Spinal cord (tissue), 9 donors: ENCODE measurements at regions not wholly inside any gene's neighbourhood (a gene's known extent, or its start where the extent isn't known, plus 50 kb on each side); places are given as distances from the start of the nearest gene placed in this dataset.
"Not testable (repeated sequence)": the region's sequence is repeated elsewhere in the genome, so short reads cannot be mapped to it uniquely, and the experiment has no call there.

Source experiments
- DNase-seq, 6 donors: peaks; one replicate each; pipeline versions ENCODE4 v3.0.0 to v3.0.0-alpha.2; 2013 to 2015; ENCODE audit warnings: low spot score in 6 of 6, low read depth in 4 of 6
- H3K27ac ChIP-seq: one replicate; pipeline ENCODE4 v1.5.1; 2013; ENCODE audit warnings: low read depth, low read length, control low read depth
- H3K27me3 ChIP-seq: one replicate; pipeline ENCODE4 v1.6.1; 2013; ENCODE audit warnings: low read length; ENCODE audit not compliant: control insufficient read depth, insufficient read depth
- H3K36me3 ChIP-seq: one replicate; pipeline ENCODE4 v1.6.1; 2013; ENCODE audit warnings: low read length; ENCODE audit not compliant: control insufficient read depth, insufficient read depth
- H3K4me1 ChIP-seq: one replicate; pipeline ENCODE4 v1.6.1; 2013; ENCODE audit warnings: low read length; ENCODE audit not compliant: control insufficient read depth, insufficient read depth
- H3K4me3 ChIP-seq: one replicate; pipeline ENCODE4 v1.5.1; 2013; ENCODE audit warnings: low read depth, low read length, control low read depth
- H3K9me3 ChIP-seq: one replicate; pipeline ENCODE4 v1.6.1; 2013; ENCODE audit warnings: low read length; ENCODE audit not compliant: control insufficient read depth, insufficient read depth
- WGBS: methylation state at CpG from one replicate; pipeline ENCODE4 v1.1.5; 2013; ENCODE audit warnings: missing lambda C conversion rate; ENCODE audit not compliant: insufficient coverage; 5-methylcytosine and 5-hydroxymethylcytosine counted together
- donor health status: healthy.

GRCh38 chr5:74536658-74537057 is 103.9 kb downstream of the ENC1 start:
- no peak overlapping the region for H3K4me3 ChIP-seq
- H3K9me3 ChIP-seq, result peaks cover 2% of the 10 kb centered on the region
- no CpG with 5 or more reads among the region's 1 CpG for WGBS
- no peaks in the 10 kb centered on the region for H3K27me3 ChIP-seq
- no peaks in the 10 kb centered on the region for H3K36me3 ChIP-seq
- H3K27ac ChIP-seq, result peak overlapping the region; percentile 29
- DNase-seq, result no peak
- no peaks in the 10 kb centered on the region for H3K4me1 ChIP-seq

- Histone ChIP-seq H3K9me3 (peaks cover 2% of the 10 kb centered on the region), H3K4me3 (no peak overlapping the region), H3K36me3 (no peaks in the 10 kb centered on the region), H3K4me1 (no peaks in the 10 kb centered on the region), H3K27me3 (no peaks in the 10 kb centered on the region), H3K27ac (no peak overlapping the region)
- DNase-seq, result peak in 2 of 6 donors; percentile 20 to 60
- WGBS, result 40% methylated on average over 1 of the region's 2 CpGs
These were observed 104.6 kb downstream of the ENC1 start for GRCh38 chr5:74535926-74536325.

- Histone ChIP-seq H3K27ac (no peak overlapping the region), H3K4me1 (no peaks in the 10 kb centered on the region), H3K9me3 (peaks cover 2% of the 10 kb centered on the region), H3K36me3 (no peaks in the 10 kb centered on the region), H3K4me3 (no peak overlapping the region), H3K27me3 (no peaks in the 10 kb centered on the region)
- no peak for DNase-seq
- no CpG with 5 or more reads among the region's 2 CpGs for WGBS
These were observed 106.0 kb downstream of the ENC1 start for GRCh38 chr5:74534397-74535129.

- no CpG with 5 or more reads among the region's 4 CpGs for WGBS
These were observed 110.0 kb downstream of the ENC1 start for GRCh38 chr5:74530326-74531050.

GRCh38 chr5:74529101-74529500 is 111.4 kb downstream of the ENC1 start:
- no peaks in the 10 kb centered on the region for H3K36me3 ChIP-seq
- no peak overlapping the region for H3K4me3 ChIP-seq
- H3K27me3 ChIP-seq, result no peaks in the 10 kb centered on the region
- H3K4me1 ChIP-seq, result no peaks in the 10 kb centered on the region
- H3K27ac ChIP-seq, result no peak overlapping the region
- no peaks in the 10 kb centered on the region for H3K9me3 ChIP-seq
- DNase-seq, result no peak
- 90% methylated on average over 1 of the region's 7 CpGs for WGBS

More at GRCh38 chr5:74530326-74531050, 110.0 kb downstream of the ENC1 start:
- Histone ChIP-seq H3K27ac (no peak overlapping the region), H3K27me3 (no peaks in the 10 kb centered on the region), H3K4me1 (no peaks in the 10 kb centered on the region), H3K36me3 (no peaks in the 10 kb centered on the region), H3K4me3 (no peak overlapping the region), H3K9me3 (peaks cover 2% of the 10 kb centered on the region)
- peak in 1 of 6 donors; percentile 24 for DNase-seq

- DNase-seq, result no peak
- Histone ChIP-seq H3K4me1 (no peaks in the 10 kb centered on the region), H3K4me3 (no peak overlapping the region), H3K9me3 (peaks cover 1% of the 10 kb centered on the region), H3K27me3 (no peaks in the 10 kb centered on the region), H3K36me3 (no peaks in the 10 kb centered on the region), H3K27ac (no peak overlapping the region)
- WGBS, result 100% methylated on average over 1 of the region's 1 CpG
These were observed 114.4 kb downstream of the ENC1 start for GRCh38 chr5:74526111-74526510.

GRCh38 chr5:74524767-74525166 is 115.8 kb downstream of the ENC1 start:
- 100% methylated on average over 1 of the region's 3 CpGs for WGBS

GRCh38 chr5:74523698-74524097 is 116.8 kb downstream of the ENC1 start:
- H3K27ac ChIP-seq, H3K27me3 ChIP-seq, H3K4me3 ChIP-seq, DNase-seq, H3K4me1 ChIP-seq, H3K9me3 ChIP-seq, H3K36me3 ChIP-seq: not testable (repeated sequence)
- 97% methylated on average over 4 of the region's 4 CpGs for WGBS

More at GRCh38 chr5:74524767-74525166, 115.8 kb downstream of the ENC1 start:
- not testable (repeated sequence) for H3K27ac ChIP-seq, H3K9me3 ChIP-seq, H3K4me3 ChIP-seq, H3K27me3 ChIP-seq, H3K4me1 ChIP-seq, DNase-seq, H3K36me3 ChIP-seq

GRCh38 chr5:74522838-74523237 is 117.7 kb downstream of the ENC1 start:
- not testable (repeated sequence) for H3K36me3 ChIP-seq, H3K4me3 ChIP-seq, H3K27me3 ChIP-seq, DNase-seq, H3K4me1 ChIP-seq, H3K27ac ChIP-seq, H3K9me3 ChIP-seq
- WGBS, result 92% methylated on average over 2 of the region's 2 CpGs

- H3K4me3 ChIP-seq, result no peak overlapping the region
- no peaks in the 10 kb centered on the region for H3K4me1 ChIP-seq
- no peak overlapping the region for H3K27ac ChIP-seq
- H3K9me3 ChIP-seq, result peaks cover 1% of the 10 kb centered on the region
- 60% methylated on average over 1 of the region's 3 CpGs for WGBS
- H3K27me3 ChIP-seq, result no peaks in the 10 kb centered on the region
- H3K36me3 ChIP-seq, result no peaks in the 10 kb centered on the region
- no peak for DNase-seq
These were observed 119.1 kb downstream of the ENC1 start for GRCh38 chr5:74521401-74521800.
